Calu3 (cell line): ENCODE measurements at regions not wholly inside any gene's neighbourhood (a gene's known extent, or its start where the extent isn't known, plus 50 kb on each side); places are given as distances from the start of the nearest gene placed in this dataset.

ENCODE experiments used
- BruUV-seq: library from RNA; stranded (reverse); fragments of 400-500 nt; replicated peaks from 2 replicates; lab custom pipeline; 2021; lab: Mats Ljungman, UMichigan
- CTCF ChIA-PET: fragments of 300-600 bp; sonication (Branson Sonifier 250); formaldehyde crosslinking; loops from one replicate; lab custom pipeline; 2022; ENCODE audit warnings: antibody characterized with exemption; lab: Charles Lee
- DNase-seq: peaks from one replicate; pipeline ENCODE4 v3.0.0; 2022
- H3K27ac Mint-ChIP-seq: one replicate; pipeline ENCODE4 v1.8.0; 2022; ENCODE audit warnings: mixed read lengths; ENCODE audit not compliant: unreplicated experiment
- H3K27me3 Mint-ChIP-seq: one replicate; pipeline ENCODE4 v1.8.0; 2022; ENCODE audit warnings: mixed read lengths; ENCODE audit not compliant: unreplicated experiment
- H3K36me3 Mint-ChIP-seq: one replicate; pipeline ENCODE4 v1.8.0; 2022; ENCODE audit warnings: mild to moderate bottlenecking, moderate library complexity, mixed read lengths; ENCODE audit not compliant: insufficient read depth, unreplicated experiment
- H3K4me1 Mint-ChIP-seq: one replicate; pipeline ENCODE4 v1.8.0; 2022; ENCODE audit warnings: mild to moderate bottlenecking, low read depth, mixed read lengths; ENCODE audit not compliant: unreplicated experiment
- H3K4me3 Mint-ChIP-seq: one replicate; pipeline ENCODE4 v1.8.0; 2022; ENCODE audit warnings: mild to moderate bottlenecking, low read depth, moderate library complexity, mixed read lengths; ENCODE audit not compliant: unreplicated experiment
- H3K9me3 Mint-ChIP-seq: one replicate; pipeline ENCODE4 v1.8.0; 2022; ENCODE audit warnings: low read depth, mixed read lengths; ENCODE audit not compliant: unreplicated experiment
- CTCF ChIP-seq: fragments of 200-600 bp; IDR thresholded peaks from one replicate; pipeline ENCODE4 v1.8.0; 2022; ENCODE audit warnings: antibody characterized with exemption; ENCODE audit not compliant: unreplicated experiment
- intact Hi-C: fragments of 100-400 bp; cut with micrococcal nuclease; formaldehyde crosslinking; loops from one replicate; pipeline ENCODE4 v1.10.0; 2022; ENCODE audit not compliant: unreplicated experiment

GRCh38 chr2:82834893-82835292 is 1624.2 kb downstream of the SUCLG1 start:
- Mint-ChIP-seq H3K4me3 (no peak overlapping the region), H3K27ac (no peak overlapping the region), H3K9me3 (peaks cover 3% of the 10 kb centered on the region), H3K4me1 (no peaks in the 10 kb centered on the region), H3K36me3 (no peaks in the 10 kb centered on the region), H3K27me3 (no peaks in the 10 kb centered on the region)
- intact Hi-C loops, result no loop called here
- BruUV-seq, result no TSS peak
- no peak for DNase-seq
- no peak for TF ChIP-seq CTCF
- CTCF ChIA-PET, result no interaction called here

DNA sequence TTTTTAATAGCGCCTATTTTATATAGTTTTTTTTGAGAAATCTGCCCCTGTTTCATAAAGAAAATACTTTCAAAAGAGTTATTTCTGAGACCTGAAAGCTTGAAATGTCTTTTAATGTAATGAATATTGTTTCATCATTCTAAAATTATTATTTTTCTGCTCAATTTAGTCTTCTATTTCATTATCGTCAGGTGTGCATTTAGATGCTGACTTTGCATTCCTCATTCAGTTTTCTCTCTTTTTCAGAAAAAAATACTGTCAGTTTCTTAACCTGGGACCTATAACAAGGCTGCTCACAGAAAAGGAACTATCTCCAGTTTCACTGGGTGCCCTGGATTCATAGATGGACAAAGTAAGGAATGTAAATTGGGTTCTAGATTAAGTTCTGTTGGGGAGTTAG is 1631.7 kb downstream of the SUCLG1 start:
- no TSS peak for BruUV-seq
- intact Hi-C loops, result no loop called here
- CTCF ChIA-PET, result no interaction called here

GRCh38 chr2:82826437-82826836 is 1632.6 kb downstream of the SUCLG1 start:
- no peak overlapping the region for H3K27ac Mint-ChIP-seq
- no peaks in the 10 kb centered on the region for H3K4me1 Mint-ChIP-seq
- CTCF ChIA-PET, result no interaction called here
- TF ChIP-seq CTCF, result no peak
- H3K9me3 Mint-ChIP-seq, result peaks cover 14% of the 10 kb centered on the region
- intact Hi-C loops, result no loop called here
- H3K27me3 Mint-ChIP-seq, result no peaks in the 10 kb centered on the region
- no TSS peak for BruUV-seq
- no peak for DNase-seq
- H3K36me3 Mint-ChIP-seq, result no peaks in the 10 kb centered on the region
- no peak overlapping the region for H3K4me3 Mint-ChIP-seq

More for the DNA sequence above, 1631.7 kb downstream of the SUCLG1 start:
- no peak overlapping the region for H3K4me3 Mint-ChIP-seq
- no peak overlapping the region for H3K27ac Mint-ChIP-seq
- no peaks in the 10 kb centered on the region for H3K27me3 Mint-ChIP-seq
- no peaks in the 10 kb centered on the region for H3K4me1 Mint-ChIP-seq
- DNase-seq, result no peak
- no peaks in the 10 kb centered on the region for H3K36me3 Mint-ChIP-seq
- H3K9me3 Mint-ChIP-seq, result peaks cover 14% of the 10 kb centered on the region
- TF ChIP-seq CTCF, result no peak

DNA sequence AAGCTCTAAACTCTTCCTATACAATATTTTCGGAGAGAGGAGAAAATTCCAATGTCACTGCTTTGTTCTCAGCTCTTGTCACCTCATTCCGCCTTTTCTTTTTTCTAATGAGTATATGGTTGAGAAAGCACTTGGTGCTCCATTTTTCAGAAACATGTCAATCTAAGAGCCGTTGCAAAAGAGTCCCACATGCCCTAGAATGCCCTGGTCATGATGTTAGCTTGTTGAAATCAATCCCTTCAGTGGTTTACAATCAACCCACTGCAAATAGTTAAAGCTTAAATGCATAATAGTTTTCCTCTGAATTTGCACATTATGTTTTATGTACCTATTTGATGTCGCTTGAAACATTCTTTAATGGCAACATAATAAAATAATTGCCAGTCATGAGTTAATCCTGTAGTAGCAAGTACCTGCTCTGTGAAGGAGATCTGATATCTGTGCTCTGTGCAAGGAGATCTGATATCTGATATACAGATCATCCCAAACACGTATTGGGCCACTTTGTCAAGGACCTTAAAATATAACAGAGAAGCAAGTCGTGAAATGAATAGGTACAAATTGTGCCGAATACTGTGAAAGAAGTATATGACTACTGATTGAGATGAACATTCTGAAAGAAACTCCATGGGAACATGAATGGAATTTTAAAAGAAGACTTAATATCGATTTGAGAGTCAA is 1633.5 kb downstream of the SUCLG1 start:
- Mint-ChIP-seq H3K27ac (no peak overlapping the region), H3K4me1 (no peaks in the 10 kb centered on the region), H3K9me3 (peaks cover 14% of the 10 kb centered on the region), H3K36me3 (no peaks in the 10 kb centered on the region), H3K27me3 (no peaks in the 10 kb centered on the region), H3K4me3 (no peak overlapping the region)
- DNase-seq, result no peak
- no TSS peak for BruUV-seq
- no peak for TF ChIP-seq CTCF
- CTCF ChIA-PET, result interaction anchor here (0.5 kb wide), 1 partner anchor 870 kb away, joined by 4 read pairs; no protein-coding TSS in a partner anchor
- intact Hi-C loops, result no loop called here
